ENCODE measurements at regions not wholly inside any gene's neighbourhood (a gene's known extent, or its start where the extent isn't known, plus 50 kb on each side); places are given as distances from the start of the nearest gene placed in this dataset.

GRCh38 chr16:22624038-22624799 lies 113.5 kb downstream of the NPIPB5 start:
- Mint-ChIP-seq H3K9me3 (no peaks in the 10 kb centered on the region), H3K27ac (no peak overlapping the region), H3K4me3 (no peak overlapping the region), H3K36me3 (ENCODE audit: low read depth) (no peaks in the 10 kb centered on the region), H3K4me1 (ENCODE audit: low read depth) (no peaks in the 10 kb centered on the region), H3K27me3 (ENCODE audit: insufficient read depth) (peaks cover 10% of the 10 kb centered on the region; the same call in 1 of the 2 replicates)
- no peak for DNase-seq
- TF ChIP-seq, protein P1, sequence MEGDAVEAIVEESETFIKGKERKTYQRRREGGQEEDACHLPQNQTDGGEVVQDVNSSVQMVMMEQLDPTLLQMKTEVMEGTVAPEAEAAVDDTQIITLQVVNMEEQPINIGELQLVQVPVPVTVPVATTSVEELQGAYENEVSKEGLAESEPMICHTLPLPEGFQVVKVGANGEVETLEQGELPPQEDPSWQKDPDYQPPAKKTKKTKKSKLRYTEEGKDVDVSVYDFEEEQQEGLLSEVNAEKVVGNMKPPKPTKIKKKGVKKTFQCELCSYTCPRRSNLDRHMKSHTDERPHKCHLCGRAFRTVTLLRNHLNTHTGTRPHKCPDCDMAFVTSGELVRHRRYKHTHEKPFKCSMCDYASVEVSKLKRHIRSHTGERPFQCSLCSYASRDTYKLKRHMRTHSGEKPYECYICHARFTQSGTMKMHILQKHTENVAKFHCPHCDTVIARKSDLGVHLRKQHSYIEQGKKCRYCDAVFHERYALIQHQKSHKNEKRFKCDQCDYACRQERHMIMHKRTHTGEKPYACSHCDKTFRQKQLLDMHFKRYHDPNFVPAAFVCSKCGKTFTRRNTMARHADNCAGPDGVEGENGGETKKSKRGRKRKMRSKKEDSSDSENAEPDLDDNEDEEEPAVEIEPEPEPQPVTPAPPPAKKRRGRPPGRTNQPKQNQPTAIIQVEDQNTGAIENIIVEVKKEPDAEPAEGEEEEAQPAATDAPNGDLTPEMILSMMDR (IDR thresholded peaks at IDR 0.05): no peak

- no peak for DNase-seq
- Mint-ChIP-seq H3K9me3 (no peaks in the 10 kb centered on the region), H3K27ac (no peak overlapping the region), H3K36me3 (ENCODE audit: low read depth) (no peaks in the 10 kb centered on the region), H3K4me1 (ENCODE audit: low read depth) (no peaks in the 10 kb centered on the region), H3K4me3 (no peak overlapping the region), H3K27me3 (ENCODE audit: insufficient read depth) (peaks cover 4% of the 10 kb centered on the region; the same call in 1 of the 2 replicates)
- TF ChIP-seq, protein P1 (IDR thresholded peaks at IDR 0.05): no peak
Observed at GRCh38 chr16:22624800-22625533, 114.3 kb downstream of the NPIPB5 start.

- Mint-ChIP-seq H3K27ac (no peak overlapping the region), H3K4me3 (no peak overlapping the region), H3K9me3 (no peaks in the 10 kb centered on the region), H3K36me3 (ENCODE audit: low read depth) (no peaks in the 10 kb centered on the region), H3K27me3 (ENCODE audit: insufficient read depth) (no peaks in the 10 kb centered on the region), H3K4me1 (ENCODE audit: low read depth) (no peaks in the 10 kb centered on the region)
- peak; percentile 48 for DNase-seq
- TF ChIP-seq, protein P1 (IDR thresholded peaks at IDR 0.05): no peak
Observed at GRCh38 chr16:22625967-22626366, 115.3 kb downstream of the NPIPB5 start.

DNA sequence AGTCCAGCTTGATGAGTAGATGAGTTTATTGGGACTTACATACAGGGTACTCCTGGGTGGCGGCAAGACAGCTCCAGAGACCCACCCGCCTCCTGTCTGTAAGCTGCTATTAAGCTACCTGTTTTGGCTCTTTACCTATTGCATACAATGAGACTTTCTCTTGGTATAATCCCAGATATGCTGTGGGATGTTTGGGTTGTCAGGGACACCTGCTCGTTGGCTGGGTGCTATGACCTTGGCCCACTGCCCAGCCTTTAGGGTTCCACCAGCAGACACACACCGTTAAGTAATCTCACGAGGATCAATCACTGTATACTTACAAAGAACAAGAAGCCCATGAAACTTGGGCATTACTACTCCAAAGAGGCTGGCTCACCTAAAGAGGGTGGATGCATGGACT lies 116.4 kb downstream of the NPIPB5 start:
- Mint-ChIP-seq H3K4me1 (ENCODE audit: low read depth) (no peaks in the 10 kb centered on the region), H3K9me3 (no peaks in the 10 kb centered on the region), H3K27ac (no peak overlapping the region), H3K36me3 (ENCODE audit: low read depth) (no peaks in the 10 kb centered on the region), H3K27me3 (ENCODE audit: insufficient read depth) (0 out of 2 replicates have a peak, but pooled peaks cover 2% of the 10 kb centered on the region), H3K4me3 (no peak overlapping the region)
- TF ChIP-seq, protein P1 (IDR thresholded peaks at IDR 0.05): no peak
- no peak for DNase-seq

GRCh38 chr16:22628994-22629393 lies 118.3 kb downstream of the NPIPB5 start:
- Mint-ChIP-seq H3K4me3 (no peak overlapping the region), H3K4me1 (ENCODE audit: low read depth) (no peaks in the 10 kb centered on the region), H3K27me3 (ENCODE audit: insufficient read depth) (peaks cover 7% of the 10 kb centered on the region; the same call in 1 of the 2 replicates), H3K9me3 (no peaks in the 10 kb centered on the region), H3K36me3 (ENCODE audit: low read depth) (no peaks in the 10 kb centered on the region), H3K27ac (no peak overlapping the region)
- TF ChIP-seq, protein P1 (IDR thresholded peaks at IDR 0.05): no peak
- DNase-seq: no peak

Measured in HFFc6 (cell line).